ENCODE measurements at regions not wholly inside any gene's neighbourhood (a gene's known extent, or its start where the extent isn't known, plus 50 kb on each side); places are given as distances from the start of the nearest gene placed in this dataset.

DNA sequence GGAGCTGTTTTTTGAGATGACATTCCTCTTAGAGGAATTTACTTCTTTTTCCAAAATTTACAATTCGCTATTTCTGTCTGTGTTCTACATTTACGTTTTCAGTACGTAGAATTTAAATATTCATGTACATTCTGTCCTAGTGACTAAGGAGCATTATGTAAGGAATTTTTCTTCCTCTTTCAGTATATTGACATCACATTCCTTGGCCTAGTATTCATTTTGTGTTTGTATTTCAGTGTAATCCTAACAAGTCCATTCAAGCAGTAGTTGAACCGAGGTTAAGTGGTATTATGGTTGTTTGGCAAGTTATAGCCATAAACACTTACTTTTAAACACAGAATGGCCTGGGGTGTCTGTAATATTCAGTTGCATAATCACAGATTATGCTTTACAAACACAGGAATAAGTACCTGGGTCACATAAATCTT lies 465.2 kb downstream of the PCNX1 start:
- Mint-ChIP-seq H3K27ac (no peak overlapping the region), H3K4me1 (peaks cover 5% of the 10 kb centered on the region), H3K9me3 (peaks cover 40% of the 10 kb centered on the region), H3K36me3 (ENCODE audit: low read depth) (peaks cover 40% of the 10 kb centered on the region), H3K4me3 (no peak overlapping the region), H3K27me3 (ENCODE audit: low read depth, poor library complexity) (no peaks in the 10 kb centered on the region)
- no peak for DNase-seq
- TF ChIP-seq, protein P1, sequence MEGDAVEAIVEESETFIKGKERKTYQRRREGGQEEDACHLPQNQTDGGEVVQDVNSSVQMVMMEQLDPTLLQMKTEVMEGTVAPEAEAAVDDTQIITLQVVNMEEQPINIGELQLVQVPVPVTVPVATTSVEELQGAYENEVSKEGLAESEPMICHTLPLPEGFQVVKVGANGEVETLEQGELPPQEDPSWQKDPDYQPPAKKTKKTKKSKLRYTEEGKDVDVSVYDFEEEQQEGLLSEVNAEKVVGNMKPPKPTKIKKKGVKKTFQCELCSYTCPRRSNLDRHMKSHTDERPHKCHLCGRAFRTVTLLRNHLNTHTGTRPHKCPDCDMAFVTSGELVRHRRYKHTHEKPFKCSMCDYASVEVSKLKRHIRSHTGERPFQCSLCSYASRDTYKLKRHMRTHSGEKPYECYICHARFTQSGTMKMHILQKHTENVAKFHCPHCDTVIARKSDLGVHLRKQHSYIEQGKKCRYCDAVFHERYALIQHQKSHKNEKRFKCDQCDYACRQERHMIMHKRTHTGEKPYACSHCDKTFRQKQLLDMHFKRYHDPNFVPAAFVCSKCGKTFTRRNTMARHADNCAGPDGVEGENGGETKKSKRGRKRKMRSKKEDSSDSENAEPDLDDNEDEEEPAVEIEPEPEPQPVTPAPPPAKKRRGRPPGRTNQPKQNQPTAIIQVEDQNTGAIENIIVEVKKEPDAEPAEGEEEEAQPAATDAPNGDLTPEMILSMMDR (IDR thresholded peaks at IDR 0.05): no peak

DNA sequence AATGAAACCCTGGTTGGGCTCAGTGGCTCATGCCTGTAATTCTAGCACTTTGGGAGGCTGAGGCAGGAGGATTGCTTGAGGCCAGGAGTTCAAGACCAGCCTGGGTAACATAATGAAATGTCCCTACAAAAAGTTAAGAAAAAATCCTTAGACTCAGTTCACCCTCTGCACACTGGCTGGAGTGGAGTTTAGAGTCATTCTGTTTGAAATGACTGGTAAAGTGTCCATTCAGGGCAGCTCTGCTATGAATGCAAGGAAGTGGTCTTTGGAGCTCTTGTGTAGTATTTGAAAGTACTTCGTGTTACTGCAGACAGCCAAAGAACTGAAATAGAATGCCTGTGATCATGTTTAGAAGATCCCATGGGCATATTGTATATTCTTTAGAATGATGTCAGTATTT lies 466.5 kb downstream of the PCNX1 start:
- H3K4me3 Mint-ChIP-seq: no peak overlapping the region
- no peak overlapping the region for H3K27ac Mint-ChIP-seq

DNA sequence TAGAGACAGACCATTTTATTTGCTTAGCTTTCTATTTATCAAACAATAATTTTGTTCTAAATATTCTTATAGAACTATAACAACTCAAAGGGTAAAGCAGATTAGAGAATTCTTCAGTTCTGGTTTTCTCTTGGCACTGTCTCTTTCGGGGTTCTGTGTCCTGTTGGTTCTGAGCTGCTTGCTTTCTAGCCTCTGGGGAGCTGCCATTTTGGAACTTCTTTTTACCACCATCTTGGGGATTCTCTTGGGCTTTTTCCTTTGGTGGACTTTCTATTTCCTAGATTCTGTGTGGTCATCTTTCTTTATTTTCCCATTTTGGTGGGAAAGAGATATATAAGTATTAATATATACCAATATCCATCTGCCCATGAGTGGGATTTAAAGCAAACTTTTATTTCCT lies 467.7 kb downstream of the PCNX1 start:
- Mint-ChIP-seq H3K36me3 (ENCODE audit: low read depth) (peaks cover 59% of the 10 kb centered on the region), H3K4me3 (no peak overlapping the region), H3K27ac (no peak overlapping the region), H3K4me1 (peaks cover 5% of the 10 kb centered on the region), H3K9me3 (peaks cover 59% of the 10 kb centered on the region), H3K27me3 (ENCODE audit: low read depth, poor library complexity) (no peaks in the 10 kb centered on the region)
- TF ChIP-seq, protein P1 (IDR thresholded peaks at IDR 0.05): no peak
- no peak for DNase-seq

More for the DNA sequence above, 466.5 kb downstream of the PCNX1 start:
- Mint-ChIP-seq H3K36me3 (ENCODE audit: low read depth) (peaks cover 49% of the 10 kb centered on the region), H3K27me3 (ENCODE audit: low read depth, poor library complexity) (no peaks in the 10 kb centered on the region), H3K9me3 (peaks cover 50% of the 10 kb centered on the region), H3K4me1 (peaks cover 5% of the 10 kb centered on the region)
- TF ChIP-seq, protein P1 (IDR thresholded peaks at IDR 0.05): no peak
- no peak for DNase-seq

DNA sequence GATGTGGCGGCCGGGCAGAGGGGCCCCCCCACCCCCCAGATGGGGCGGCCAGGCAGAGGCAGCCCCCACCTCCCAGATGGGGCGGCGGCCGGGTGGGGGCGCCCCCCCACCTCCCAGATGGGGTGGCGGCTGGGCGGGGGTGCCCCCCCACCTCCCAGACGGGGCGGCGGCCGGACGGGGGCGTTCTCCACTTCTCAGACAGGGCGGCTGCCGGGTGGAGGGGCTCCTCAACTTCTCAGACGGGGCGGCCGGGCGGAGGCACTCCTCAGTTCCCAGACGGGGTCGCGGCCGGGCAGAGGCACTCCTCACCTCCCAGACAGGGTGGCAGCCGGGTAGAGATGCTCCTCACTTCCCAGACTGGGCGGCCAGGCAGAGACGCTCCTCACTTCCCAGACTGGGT lies 469.8 kb downstream of the PCNX1 start:
- Mint-ChIP-seq H3K4me1 (peaks cover 3% of the 10 kb centered on the region), H3K36me3 (ENCODE audit: low read depth) (peaks cover 61% of the 10 kb centered on the region), H3K27me3 (ENCODE audit: low read depth, poor library complexity) (no peaks in the 10 kb centered on the region), H3K4me3 (no peak overlapping the region), H3K9me3 (peaks cover 56% of the 10 kb centered on the region), H3K27ac (no peak overlapping the region)
- TF ChIP-seq, protein P1 (IDR thresholded peaks at IDR 0.05): no peak
- no peak for DNase-seq

DNA sequence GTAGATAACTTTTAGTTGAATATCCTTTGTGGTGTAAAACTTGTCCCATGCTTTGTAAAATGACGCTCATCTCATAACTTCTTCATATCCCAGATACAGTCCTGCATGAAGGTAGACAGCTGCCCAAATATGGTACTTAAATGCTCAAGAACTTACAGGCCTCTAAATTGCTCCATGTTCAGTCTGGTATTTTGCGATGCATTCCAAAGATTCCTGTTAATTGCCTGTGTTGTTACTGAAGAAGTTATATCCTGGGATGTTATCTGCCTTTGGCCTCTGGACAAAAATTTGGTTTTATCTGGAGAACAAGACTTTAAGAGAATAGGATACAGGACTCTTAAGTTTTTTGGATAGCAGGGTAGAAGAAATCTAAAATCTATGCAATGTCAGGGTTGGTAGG lies 473.0 kb downstream of the PCNX1 start:
- Mint-ChIP-seq H3K27ac (no peak overlapping the region), H3K27me3 (ENCODE audit: low read depth, poor library complexity) (no peaks in the 10 kb centered on the region), H3K36me3 (ENCODE audit: low read depth) (peaks cover 59% of the 10 kb centered on the region), H3K9me3 (peaks cover 43% of the 10 kb centered on the region), H3K4me1 (peaks cover 20% of the 10 kb centered on the region), H3K4me3 (no peak overlapping the region)
- DNase-seq: no peak
- TF ChIP-seq, protein P1 (IDR thresholded peaks at IDR 0.05): no peak

DNA sequence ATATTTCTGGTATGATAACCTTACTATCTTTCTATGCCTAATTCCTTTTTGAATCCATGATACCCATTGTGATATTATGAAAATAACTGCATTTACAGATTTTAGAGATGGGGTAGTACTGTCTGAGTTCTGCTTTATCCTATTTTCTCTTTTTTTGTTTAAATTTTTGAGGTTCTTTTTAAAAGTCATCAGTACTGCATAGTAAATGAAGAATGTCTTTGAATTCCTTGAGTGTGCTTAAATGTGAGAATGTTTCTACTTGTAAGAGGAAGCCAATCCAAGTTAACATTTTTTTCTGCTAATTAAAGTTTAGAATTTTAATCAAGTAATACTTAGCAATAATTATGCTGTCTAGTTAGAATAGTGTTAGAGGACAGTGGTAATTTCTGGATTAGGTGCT lies 474.6 kb downstream of the PCNX1 start:
- no peak for DNase-seq
- Mint-ChIP-seq H3K4me3 (no peak overlapping the region), H3K4me1 (peaks cover 20% of the 10 kb centered on the region), H3K27ac (no peak overlapping the region), H3K9me3 (peaks cover 33% of the 10 kb centered on the region), H3K36me3 (ENCODE audit: low read depth) (peaks cover 55% of the 10 kb centered on the region), H3K27me3 (ENCODE audit: low read depth, poor library complexity) (no peaks in the 10 kb centered on the region)
- TF ChIP-seq, protein P1 (IDR thresholded peaks at IDR 0.05): no peak
